Neural progenitor cell (in vitro differentiated cells): ENCODE measurements at regions not wholly inside any gene's neighbourhood (a gene's known extent, or its start where the extent isn't known, plus 50 kb on each side); places are given as distances from the start of the nearest gene placed in this dataset.

Source experiments
- DNase-seq: peaks from one replicate; pipeline ENCODE4 v3.0.0-alpha.2; 2016; ENCODE audit warnings: low spot score
- H2AFZ ChIP-seq: fragments of 200-600 bp; sonication (generic); replicated peaks from 2 replicates; pipeline ENCODE4 v1.6.1; 2016; ENCODE audit warnings: antibody characterized with exemption
- H3F3A ChIP-seq: fragments of 200-600 bp; sonication (generic); 2 replicates; pipeline ENCODE4 v1.6.1; 2016; ENCODE audit warnings: antibody characterized with exemption, low read depth
- H3K27ac ChIP-seq: fragments of 200-600 bp; sonication (generic); 2 replicates; pipeline ENCODE4 v1.5.1; 2016; ENCODE audit warnings: mild to moderate bottlenecking
- H3K27me3 ChIP-seq: fragments of 200-600 bp; sonication (generic); 2 replicates; pipeline ENCODE4 v1.6.1; 2016; ENCODE audit warnings: mild to moderate bottlenecking, moderate library complexity
- H3K36me3 ChIP-seq: fragments of 200-600 bp; sonication (generic); 2 replicates; pipeline ENCODE4 v1.5.1; 2016
- H3K4me1 ChIP-seq: fragments of 200-600 bp; sonication (generic); 2 replicates; pipeline ENCODE4 v1.6.1; 2016; ENCODE audit warnings: mixed run types
- H3K4me2 ChIP-seq: fragments of 200-600 bp; sonication (generic); 2 replicates; pipeline ENCODE4 v1.6.1; 2016
- H3K4me3 ChIP-seq: fragments of 200-600 bp; sonication (generic); 2 replicates; pipeline ENCODE4 v1.5.1; 2016
- H3K79me2 ChIP-seq: fragments of 200-600 bp; sonication (generic); 2 replicates; pipeline ENCODE4 v1.6.1; 2016; ENCODE audit warnings: low read depth
- H3K9ac ChIP-seq: fragments of 200-600 bp; sonication (generic); 2 replicates; pipeline ENCODE4 v1.6.1; 2016
- H3K9me3 ChIP-seq: fragments of 200-600 bp; sonication (generic); 2 replicates; pipeline ENCODE4 v1.5.1; 2016; ENCODE audit warnings: low read depth
- H4K20me1 ChIP-seq: fragments of 200-600 bp; sonication (generic); 2 replicates; pipeline ENCODE4 v1.6.1; 2016; ENCODE audit warnings: low read depth
- H3K27ac Mint-ChIP-seq: 3 replicates; pipeline ENCODE4 v1.8.0; 2021; ENCODE audit warnings: mixed read lengths
- H3K27me3 Mint-ChIP-seq: 2 replicates; pipeline ENCODE4 v1.8.0; 2022; ENCODE audit warnings: low read depth, mild to moderate bottlenecking, inconsistent platforms, moderate library complexity, mixed read lengths; ENCODE audit not compliant: insufficient read depth
- H3K36me3 Mint-ChIP-seq: 3 replicates; pipeline ENCODE4 v1.8.0; 2021; ENCODE audit warnings: mixed read lengths
- H3K4me1 Mint-ChIP-seq: 3 replicates; pipeline ENCODE4 v1.8.0; 2021; ENCODE audit warnings: mixed read lengths
- H3K4me3 Mint-ChIP-seq: 3 replicates; pipeline ENCODE4 v1.8.0; 2021; ENCODE audit warnings: mild to moderate bottlenecking, moderate library complexity, mixed read lengths
- H3K9me3 Mint-ChIP-seq: 3 replicates; pipeline ENCODE4 v1.8.0; 2020; ENCODE audit warnings: mixed read lengths
- CTCF ChIP-seq: fragments of 200-600 bp; sonication (generic); IDR thresholded peaks from 2 replicates; pipeline ENCODE4 v1.5.1; 2017; ENCODE audit warnings: antibody characterized with exemption, mild to moderate bottlenecking
- EZH2 ChIP-seq: fragments of 200-600 bp; sonication (generic); IDR thresholded peaks from 2 replicates; pipeline ENCODE4 v1.6.1; 2017; ENCODE audit warnings: antibody characterized with exemption, mild to moderate bottlenecking, moderate library complexity
- EZH2phosphoT487 ChIP-seq: fragments of 200-600 bp; sonication (generic); IDR thresholded peaks from 2 replicates; pipeline ENCODE4 v1.6.1; 2017; ENCODE audit warnings: antibody characterized with exemption

- Histone ChIP-seq H3K4me3 (no peak overlapping the region), H3F3A (no peaks in the 10 kb centered on the region), H3K9ac (no peak overlapping the region), H3K9me3 (no peaks in the 10 kb centered on the region), H4K20me1 (no peaks in the 10 kb centered on the region), H3K36me3 (no peaks in the 10 kb centered on the region), H3K27ac (no peak overlapping the region), H3K4me2 (no peak overlapping the region), H3K27me3 (no peaks in the 10 kb centered on the region), H3K4me1 (peaks cover 2% of the 10 kb centered on the region), H2AFZ (no peak overlapping the region), H3K79me2 (no peaks in the 10 kb centered on the region)
- H3K36me3 Mint-ChIP-seq, result no peaks in the 10 kb centered on the region
- no peak overlapping the region for H3K4me3 Mint-ChIP-seq
- DNase-seq, result no peak
- no peak overlapping the region for H3K27ac Mint-ChIP-seq
- peaks cover 2% of the 10 kb centered on the region for H3K4me1 Mint-ChIP-seq
- TF ChIP-seq EZH2 (no peak), EZH2phosphoT487 (no peak), CTCF (no peak)
- H3K27me3 Mint-ChIP-seq, result peaks cover 4% of the 10 kb centered on the region
- H3K9me3 Mint-ChIP-seq, result peaks cover 2% of the 10 kb centered on the region
Measured at GRCh38 chr10:114723361-114723760, 65.3 kb upstream of the ABLIM1 start.

- Histone ChIP-seq H3K9me3 (no peaks in the 10 kb centered on the region), H3K4me3 (no peak overlapping the region), H2AFZ (no peak overlapping the region), H3K27me3 (no peaks in the 10 kb centered on the region), H3K79me2 (no peaks in the 10 kb centered on the region), H3K4me1 (no peaks in the 10 kb centered on the region), H3F3A (no peaks in the 10 kb centered on the region), H4K20me1 (no peaks in the 10 kb centered on the region), H3K4me2 (no peak overlapping the region), H3K9ac (no peak overlapping the region), H3K27ac (no peak overlapping the region), H3K36me3 (no peaks in the 10 kb centered on the region)
- Mint-ChIP-seq H3K4me3 (no peak overlapping the region), H3K9me3 (peaks cover 2% of the 10 kb centered on the region), H3K4me1 (peaks cover 2% of the 10 kb centered on the region), H3K27ac (no peak overlapping the region), H3K36me3 (no peaks in the 10 kb centered on the region), H3K27me3 (peaks cover 4% of the 10 kb centered on the region)
- TF ChIP-seq EZH2phosphoT487, result no peak
- TF ChIP-seq EZH2, result no peak
- DNase-seq, result no peak
Measured at GRCh38 chr10:114723991-114724715, 66.1 kb upstream of the ABLIM1 start.

GRCh38 chr10:114724716-114725106 is 66.6 kb upstream of the ABLIM1 start:
- H3K79me2 ChIP-seq, result no peaks in the 10 kb centered on the region
- H3K27ac ChIP-seq, result no peak overlapping the region
- no peaks in the 10 kb centered on the region for H3K36me3 Mint-ChIP-seq
- H3K4me2 ChIP-seq, result no peak overlapping the region
- no peak for DNase-seq
- no peak overlapping the region for H3K9ac ChIP-seq
- no peak overlapping the region for H3K4me3 ChIP-seq
- no peak overlapping the region for H2AFZ ChIP-seq
- H3K27me3 Mint-ChIP-seq, result peaks cover 1% of the 10 kb centered on the region
- no peak overlapping the region for H3K27ac Mint-ChIP-seq
- H3K4me1 Mint-ChIP-seq, result peaks cover 2% of the 10 kb centered on the region
- TF ChIP-seq EZH2phosphoT487 (no peak), CTCF (no peak), EZH2 (no peak)
- no peaks in the 10 kb centered on the region for H3K9me3 ChIP-seq
- peaks cover 2% of the 10 kb centered on the region for H3K9me3 Mint-ChIP-seq
- no peaks in the 10 kb centered on the region for H3K36me3 ChIP-seq
- H3K4me3 Mint-ChIP-seq, result no peak overlapping the region
- H4K20me1 ChIP-seq, result no peaks in the 10 kb centered on the region
- H3F3A ChIP-seq, result no peaks in the 10 kb centered on the region
- no peaks in the 10 kb centered on the region for H3K27me3 ChIP-seq
- H3K4me1 ChIP-seq, result no peaks in the 10 kb centered on the region

- Mint-ChIP-seq H3K4me3 (no peak overlapping the region), H3K27ac (no peak overlapping the region), H3K27me3 (no peaks in the 10 kb centered on the region), H3K4me1 (peaks cover 2% of the 10 kb centered on the region), H3K36me3 (no peaks in the 10 kb centered on the region), H3K9me3 (peaks cover 2% of the 10 kb centered on the region)
- Histone ChIP-seq H3K27me3 (no peaks in the 10 kb centered on the region), H3K9me3 (no peaks in the 10 kb centered on the region), H3F3A (no peaks in the 10 kb centered on the region), H3K79me2 (no peaks in the 10 kb centered on the region), H3K36me3 (no peaks in the 10 kb centered on the region), H2AFZ (no peak overlapping the region), H3K4me3 (no peak overlapping the region), H3K4me1 (no peaks in the 10 kb centered on the region), H3K4me2 (no peak overlapping the region), H4K20me1 (no peaks in the 10 kb centered on the region), H3K9ac (no peak overlapping the region), H3K27ac (no peak overlapping the region)
- DNase-seq, result no peak
- no peak for TF ChIP-seq CTCF
- no peak for TF ChIP-seq EZH2
- TF ChIP-seq EZH2phosphoT487, result no peak
Measured at GRCh38 chr10:114726820-114727271, 68.8 kb upstream of the ABLIM1 start.
